SU-DHL-6 (cell line): ENCODE measurements at regions not wholly inside any gene's neighbourhood (a gene's known extent, or its start where the extent isn't known, plus 50 kb on each side); places are given as distances from the start of the nearest gene placed in this dataset.

Experiments
- CTCF ChIP-seq: fragments of 200-600 bp; sonication (generic); IDR thresholded peaks from one replicate; pipeline ENCODE4 v1.5.1; 2017; ENCODE audit warnings: antibody characterized with exemption, mild to moderate bottlenecking, low read length, moderate library complexity; ENCODE audit not compliant: insufficient read depth, poor library complexity, severe bottlenecking
- EZH2phosphoT487 ChIP-seq: fragments of 200-600 bp; sonication (generic), shearing (Covaris generic); conservative IDR thresholded peaks from 2 replicates; pipeline ENCODE4 v1.6.1; 2018; ENCODE audit warnings: mild to moderate bottlenecking, antibody characterized with exemption, low read length, moderate library complexity, mixed read lengths

- no peak for TF ChIP-seq CTCF
- no peak for TF ChIP-seq EZH2phosphoT487
Measured at GRCh38 chr12:85363382-85364190, 83.6 kb downstream of the ALX1 start.
